ENCODE measurements at regions not wholly inside any gene's neighbourhood (a gene's known extent, or its start where the extent isn't known, plus 50 kb on each side); places are given as distances from the start of the nearest gene placed in this dataset.

DNA sequence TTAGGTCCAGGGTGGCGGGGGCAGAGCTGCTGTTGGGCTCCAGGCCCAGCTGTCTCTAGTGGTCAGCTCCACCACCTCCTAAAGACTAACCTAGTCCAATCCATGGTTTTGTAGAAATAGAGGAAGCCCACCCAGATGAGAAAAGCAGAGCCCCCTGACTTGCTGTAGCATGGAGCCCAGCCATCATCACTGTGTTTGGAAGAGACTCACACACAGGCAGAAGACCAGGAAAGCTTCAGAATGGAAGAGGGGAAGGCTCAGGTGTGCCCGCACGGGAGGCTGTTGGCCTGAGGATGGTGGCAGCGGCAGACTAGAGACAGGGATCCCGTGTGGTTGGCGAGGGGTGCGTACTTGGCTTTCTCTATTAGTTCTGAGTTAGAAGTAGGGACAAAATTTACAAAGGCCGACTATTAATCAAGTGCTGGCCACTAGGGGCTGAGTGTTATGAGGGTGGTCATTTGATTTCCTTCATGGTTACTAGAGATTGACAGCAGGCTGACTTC lies 193.2 kb upstream of the SOX1 start:
- POLR2A ChIA-PET, result no interaction called here
- CTCF ChIA-PET, result no interaction called here
- DNase-seq (ENCODE audit: extremely low spot score), result no peak
- TF ChIP-seq FOXA1 (IDR thresholded peaks at IDR 0.05) (no peak), TARDBP (IDR thresholded peaks at IDR 0.05) (no peak), ELF4 (IDR thresholded peaks at IDR 0.05) (no peak), SUZ12 (IDR thresholded peaks at IDR 0.05) (no peak), ARNT (IDR thresholded peaks at IDR 0.05) (no peak), CTBP1 (IDR thresholded peaks at IDR 0.05; ENCODE audit: borderline replicate concordance) (no peak), BHLHE40 (IDR thresholded peaks at IDR 0.05; ENCODE audit: borderline replicate concordance) (no peak), LEF1 (IDR thresholded peaks at IDR 0.05; ENCODE audit: borderline replicate concordance) (no peak), FOXM1 (IDR thresholded peaks at IDR 0.05; ENCODE audit: borderline replicate concordance) (no peak)

DNA sequence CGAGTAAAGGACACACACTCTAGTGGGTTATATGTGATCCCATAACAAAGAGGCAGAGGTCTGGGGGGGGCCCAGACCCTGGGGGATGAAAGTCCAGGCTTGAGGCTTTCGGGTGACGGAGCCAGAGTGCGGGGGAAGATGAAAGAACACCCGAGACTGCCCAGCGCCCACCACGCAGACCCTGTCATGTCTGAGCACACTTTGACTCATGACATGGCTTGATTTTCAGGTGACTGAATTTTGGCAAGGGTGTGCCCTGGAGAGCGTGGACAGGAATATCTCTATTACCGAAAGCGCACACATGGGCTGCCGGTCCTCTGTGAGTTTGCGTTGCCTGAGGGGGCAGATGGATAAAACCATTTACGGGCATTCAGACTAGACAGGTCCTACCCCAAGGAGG lies 192.0 kb upstream of the SOX1 start:
- no peak for TF ChIP-seq ZNF384 (IDR thresholded peaks at IDR 0.05)
- ChIA-PET POLR2A (no interaction called here), CTCF (interaction anchor here (0.8 kb wide), 1 partner anchor 567 kb away, joined by 3 read pairs; no protein-coding TSS in a partner anchor)
- no peak for DNase-seq (ENCODE audit: extremely low spot score)

DNA sequence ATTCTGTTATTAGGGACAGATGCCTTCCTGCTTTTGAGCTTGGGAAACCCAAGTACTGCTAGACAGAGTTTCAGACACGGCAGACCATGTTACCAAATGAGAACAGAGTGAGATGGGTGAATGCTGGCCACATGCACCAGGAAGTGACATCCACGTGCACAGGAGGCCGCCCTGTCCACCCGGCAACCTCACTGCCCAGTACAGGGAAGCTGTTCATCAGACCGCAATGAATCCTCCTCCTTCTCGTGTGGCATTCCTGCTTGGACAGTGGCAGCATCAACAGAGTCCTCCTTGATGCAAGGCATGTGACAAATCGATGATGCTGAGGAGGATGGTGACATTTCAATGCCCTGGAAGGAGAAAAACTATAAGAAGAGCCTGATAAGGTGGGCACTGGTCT lies 191.0 kb upstream of the SOX1 start:
- DNase-seq (ENCODE audit: extremely low spot score), result no peak
- CTCF ChIA-PET, result no interaction called here
- POLR2A ChIA-PET, result no interaction called here
- TF ChIP-seq, protein P1, sequence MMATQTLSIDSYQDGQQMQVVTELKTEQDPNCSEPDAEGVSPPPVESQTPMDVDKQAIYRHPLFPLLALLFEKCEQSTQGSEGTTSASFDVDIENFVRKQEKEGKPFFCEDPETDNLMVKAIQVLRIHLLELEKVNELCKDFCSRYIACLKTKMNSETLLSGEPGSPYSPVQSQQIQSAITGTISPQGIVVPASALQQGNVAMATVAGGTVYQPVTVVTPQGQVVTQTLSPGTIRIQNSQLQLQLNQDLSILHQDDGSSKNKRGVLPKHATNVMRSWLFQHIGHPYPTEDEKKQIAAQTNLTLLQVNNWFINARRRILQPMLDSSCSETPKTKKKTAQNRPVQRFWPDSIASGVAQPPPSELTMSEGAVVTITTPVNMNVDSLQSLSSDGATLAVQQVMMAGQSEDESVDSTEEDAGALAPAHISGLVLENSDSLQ (IDR thresholded peaks at IDR 0.05), result no peak
- TF ChIP-seq LEF1 (IDR thresholded peaks at IDR 0.05; ENCODE audit: borderline replicate concordance), result no peak
- TF ChIP-seq L3MBTL2 (conservative IDR thresholded peaks at IDR 0.05), result no peak
- TF ChIP-seq ELF4 (IDR thresholded peaks at IDR 0.05), result no peak
- TF ChIP-seq SUZ12 (IDR thresholded peaks at IDR 0.05), result no peak
- no peak for TF ChIP-seq BHLHE40 (IDR thresholded peaks at IDR 0.05; ENCODE audit: borderline replicate concordance)
- TF ChIP-seq HDGF (IDR thresholded peaks at IDR 0.05; ENCODE audit: borderline replicate concordance), result no peak

DNA sequence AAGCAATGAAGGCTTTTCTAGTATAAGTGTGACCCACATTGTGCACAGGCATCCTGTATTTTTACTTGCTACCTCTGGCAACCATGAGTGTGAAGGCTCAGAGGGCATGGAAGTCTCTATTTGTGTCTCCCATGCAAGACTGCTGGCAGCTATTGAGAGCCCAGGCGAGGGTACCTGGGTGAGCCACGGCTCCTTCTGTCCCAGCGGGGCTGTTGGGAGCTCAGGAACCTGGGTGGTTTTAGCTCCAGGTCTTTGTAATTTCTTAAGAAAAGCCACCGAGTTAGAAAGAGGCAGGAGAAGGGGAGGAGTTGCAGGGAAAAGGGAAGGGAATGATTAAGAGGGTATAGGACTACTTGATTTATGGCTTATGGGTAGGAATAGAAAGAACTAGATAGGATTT lies 190.4 kb upstream of the SOX1 start:
- TF ChIP-seq SP1 (IDR thresholded peaks at IDR 0.05) (no peak), FOXA1 (IDR thresholded peaks at IDR 0.05) (no peak), FOXK2 (IDR thresholded peaks at IDR 0.05) (no peak), L3MBTL2 (conservative IDR thresholded peaks at IDR 0.05) (no peak), CTBP1 (IDR thresholded peaks at IDR 0.05; ENCODE audit: borderline replicate concordance) (no peak), BHLHE40 (IDR thresholded peaks at IDR 0.05; ENCODE audit: borderline replicate concordance) (no peak), ZNF384 (IDR thresholded peaks at IDR 0.05) (no peak), NFRKB (IDR thresholded peaks at IDR 0.05) (no peak)
- no peak for DNase-seq (ENCODE audit: extremely low spot score)
- ChIA-PET POLR2A (no interaction called here), CTCF (no interaction called here)

DNA sequence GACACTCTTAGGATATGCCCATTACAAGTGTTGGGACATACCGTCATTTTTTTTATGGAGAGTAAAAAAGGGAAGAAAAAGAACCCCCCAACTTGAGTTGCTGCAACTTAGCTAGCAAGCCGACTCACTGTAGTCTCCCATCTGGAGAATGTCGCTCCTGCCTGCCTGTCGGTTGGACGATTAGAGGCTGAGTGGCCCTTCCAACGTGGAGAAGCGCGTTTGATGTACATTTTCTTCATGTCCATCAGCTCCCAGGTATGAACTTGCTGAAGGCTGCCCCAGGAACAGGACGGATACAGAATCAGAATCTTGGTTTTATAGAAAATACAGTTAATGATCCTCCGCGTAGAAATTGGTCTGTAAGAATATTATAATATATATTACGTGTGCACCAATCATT lies 189.0 kb upstream of the SOX1 start:
- ChIA-PET CTCF (no interaction called here), POLR2A (no interaction called here)
- DNase-seq (ENCODE audit: extremely low spot score), result no peak
- TF ChIP-seq FOXK2 (IDR thresholded peaks at IDR 0.05) (no peak), TARDBP (IDR thresholded peaks at IDR 0.05) (no peak)

DNA sequence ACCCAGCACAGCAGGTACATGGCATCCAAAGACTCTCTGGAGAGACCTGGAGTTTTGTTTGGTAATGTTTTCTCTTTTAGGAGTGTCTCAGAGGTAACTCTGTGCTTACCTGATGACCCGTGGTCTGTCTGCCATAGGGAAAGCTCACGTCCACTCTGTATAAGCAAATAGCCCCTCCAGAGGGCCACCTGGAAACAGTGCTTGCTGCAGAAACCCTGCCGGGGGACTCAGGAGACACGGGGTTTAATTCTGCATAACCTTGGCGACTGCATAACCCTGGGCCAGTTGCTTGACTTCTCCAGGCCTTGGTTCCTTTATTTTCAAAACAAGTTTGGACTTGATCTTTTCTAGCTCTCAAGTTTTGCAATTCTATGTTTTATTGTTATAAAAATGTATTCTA lies 187.2 kb upstream of the SOX1 start:
- no peak for DNase-seq (ENCODE audit: extremely low spot score)
- TF ChIP-seq ARNT (IDR thresholded peaks at IDR 0.05) (no peak), BHLHE40 (IDR thresholded peaks at IDR 0.05; ENCODE audit: borderline replicate concordance) (no peak), FOXM1 (IDR thresholded peaks at IDR 0.05; ENCODE audit: borderline replicate concordance) (no peak), CTBP1 (IDR thresholded peaks at IDR 0.05; ENCODE audit: borderline replicate concordance) (no peak), ZNF384 (IDR thresholded peaks at IDR 0.05) (no peak), TARDBP (IDR thresholded peaks at IDR 0.05) (no peak), ELF4 (IDR thresholded peaks at IDR 0.05) (no peak), NFRKB (IDR thresholded peaks at IDR 0.05) (no peak), FOXA1 (IDR thresholded peaks at IDR 0.05) (no peak), HDGF (IDR thresholded peaks at IDR 0.05; ENCODE audit: borderline replicate concordance) (no peak)
- CTCF ChIA-PET, result no interaction called here
- POLR2A ChIA-PET, result no interaction called here

DNA sequence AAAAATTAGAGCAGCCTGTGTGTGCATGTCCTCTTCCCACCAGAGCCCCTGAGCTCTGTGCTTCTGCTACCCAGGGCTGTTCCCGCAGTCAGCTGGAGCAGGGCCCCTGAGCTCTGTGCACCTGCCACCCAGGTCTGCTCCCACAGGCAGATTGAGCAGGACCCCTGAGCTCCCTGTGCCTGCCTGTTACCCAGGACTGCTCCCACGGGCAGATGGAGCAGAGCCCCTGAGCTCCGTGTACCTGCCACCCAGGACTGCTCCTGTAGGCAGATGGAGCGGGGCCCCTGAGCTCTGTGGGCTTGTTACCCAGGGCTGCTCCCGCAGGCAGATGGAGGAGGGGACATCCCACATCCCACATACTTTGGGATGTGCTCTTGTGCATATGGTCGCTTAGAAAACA lies 186.8 kb upstream of the SOX1 start:
- ChIA-PET CTCF (no interaction called here), POLR2A (no interaction called here)
- no peak for TF ChIP-seq SP1 (IDR thresholded peaks at IDR 0.05)
- no peak for TF ChIP-seq ZNF384 (IDR thresholded peaks at IDR 0.05)
- TF ChIP-seq L3MBTL2 (conservative IDR thresholded peaks at IDR 0.05), result no peak
- TF ChIP-seq LEF1 (IDR thresholded peaks at IDR 0.05; ENCODE audit: borderline replicate concordance), result no peak
- TF ChIP-seq FOXA1 (IDR thresholded peaks at IDR 0.05), result no peak
- TF ChIP-seq FOXK2 (IDR thresholded peaks at IDR 0.05), result no peak
- no peak for TF ChIP-seq FOXM1 (IDR thresholded peaks at IDR 0.05; ENCODE audit: borderline replicate concordance)
- no peak for TF ChIP-seq NFRKB (IDR thresholded peaks at IDR 0.05)
- no peak for TF ChIP-seq HDGF (IDR thresholded peaks at IDR 0.05; ENCODE audit: borderline replicate concordance)
- no peak for DNase-seq (ENCODE audit: extremely low spot score)

DNA sequence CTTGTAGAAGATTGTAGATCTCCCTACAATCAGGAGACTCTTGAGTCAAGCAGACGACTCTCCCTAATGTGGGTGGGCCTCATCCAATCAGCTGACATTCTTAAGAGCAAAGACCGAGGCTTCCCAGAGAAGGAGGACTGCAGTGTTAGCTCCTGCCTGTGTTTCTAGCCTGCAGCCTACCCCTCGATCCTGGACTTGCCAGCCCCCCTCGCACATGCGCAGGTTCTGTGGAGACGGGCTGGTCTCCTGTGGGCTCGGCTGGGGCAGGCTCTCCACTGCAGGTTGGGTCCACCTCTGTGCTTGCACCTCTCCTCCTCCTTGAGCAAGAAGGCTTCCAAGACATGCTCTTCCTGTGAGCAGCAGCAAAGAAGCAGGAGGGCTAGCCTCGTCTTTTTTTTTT lies 185.2 kb upstream of the SOX1 start:
- TF ChIP-seq LEF1 (IDR thresholded peaks at IDR 0.05; ENCODE audit: borderline replicate concordance), result no peak
- TF ChIP-seq, protein P1 (IDR thresholded peaks at IDR 0.05), result no peak
- no peak for TF ChIP-seq FOXK2 (IDR thresholded peaks at IDR 0.05)
- TF ChIP-seq ZNF384 (IDR thresholded peaks at IDR 0.05), result no peak
- TF ChIP-seq FOXM1 (IDR thresholded peaks at IDR 0.05; ENCODE audit: borderline replicate concordance), result no peak
- no peak for TF ChIP-seq NFRKB (IDR thresholded peaks at IDR 0.05)
- TF ChIP-seq HDGF (IDR thresholded peaks at IDR 0.05; ENCODE audit: borderline replicate concordance), result no peak
- TF ChIP-seq ARNT (IDR thresholded peaks at IDR 0.05), result no peak
- no peak for TF ChIP-seq ELF4 (IDR thresholded peaks at IDR 0.05)
- no peak for TF ChIP-seq FOXA1 (IDR thresholded peaks at IDR 0.05)
- no peak for TF ChIP-seq BHLHE40 (IDR thresholded peaks at IDR 0.05; ENCODE audit: borderline replicate concordance)
- no peak for TF ChIP-seq SP1 (IDR thresholded peaks at IDR 0.05)
- no peak for DNase-seq (ENCODE audit: extremely low spot score)
- ChIA-PET CTCF (no interaction called here), POLR2A (no interaction called here)

Data from HEK293T (cell line).